AG09309 (cell line): ENCODE measurements at regions not wholly inside any gene's neighbourhood (a gene's known extent, or its start where the extent isn't known, plus 50 kb on each side); places are given as distances from the start of the nearest gene placed in this dataset.

Experiments
- DNase-seq: peaks from one replicate; pipeline ENCODE4 v3.0.0-alpha.2; 2010; ENCODE audit warnings: low read depth
- H3K4me3 ChIP-seq: 2 replicates; pipeline ENCODE4 v1.5.1; 2011; ENCODE audit warnings: mild to moderate bottlenecking, low read depth, low read length, moderate library complexity; ENCODE audit not compliant: control insufficient read depth
- TF ChIP-seq, protein P1 (sequence below): IDR thresholded peaks from 2 replicates; pipeline ENCODE4 v1.5.1; 2011; ENCODE audit warnings: mild to moderate bottlenecking, low read depth, low read length, inconsistent platforms; ENCODE audit not compliant: insufficient read depth, control insufficient read depth; ENCODE audit errors: missing control alignments

DNA sequence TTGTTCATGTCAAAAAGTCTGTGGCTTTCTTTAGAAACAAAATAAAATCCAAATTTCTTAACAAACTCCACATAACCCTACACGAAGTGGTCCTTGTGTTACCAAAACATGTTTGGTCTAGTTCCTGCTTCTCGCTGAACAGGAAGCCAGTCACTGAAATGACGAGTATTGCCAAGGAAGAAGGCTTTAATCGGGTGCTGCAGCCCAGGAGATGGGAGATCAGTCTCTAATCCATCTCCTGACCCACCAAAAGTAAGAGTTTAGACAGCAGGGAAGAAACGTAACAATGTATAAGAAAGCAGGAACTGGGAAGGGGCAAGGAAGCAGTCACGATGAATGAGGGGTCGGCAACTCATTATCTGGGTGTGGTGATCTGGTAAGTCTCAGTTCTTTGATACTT lies 144.6 kb upstream of the MAP9 start:
- H3K4me3 ChIP-seq = no peak overlapping the region
- TF ChIP-seq, protein P1, sequence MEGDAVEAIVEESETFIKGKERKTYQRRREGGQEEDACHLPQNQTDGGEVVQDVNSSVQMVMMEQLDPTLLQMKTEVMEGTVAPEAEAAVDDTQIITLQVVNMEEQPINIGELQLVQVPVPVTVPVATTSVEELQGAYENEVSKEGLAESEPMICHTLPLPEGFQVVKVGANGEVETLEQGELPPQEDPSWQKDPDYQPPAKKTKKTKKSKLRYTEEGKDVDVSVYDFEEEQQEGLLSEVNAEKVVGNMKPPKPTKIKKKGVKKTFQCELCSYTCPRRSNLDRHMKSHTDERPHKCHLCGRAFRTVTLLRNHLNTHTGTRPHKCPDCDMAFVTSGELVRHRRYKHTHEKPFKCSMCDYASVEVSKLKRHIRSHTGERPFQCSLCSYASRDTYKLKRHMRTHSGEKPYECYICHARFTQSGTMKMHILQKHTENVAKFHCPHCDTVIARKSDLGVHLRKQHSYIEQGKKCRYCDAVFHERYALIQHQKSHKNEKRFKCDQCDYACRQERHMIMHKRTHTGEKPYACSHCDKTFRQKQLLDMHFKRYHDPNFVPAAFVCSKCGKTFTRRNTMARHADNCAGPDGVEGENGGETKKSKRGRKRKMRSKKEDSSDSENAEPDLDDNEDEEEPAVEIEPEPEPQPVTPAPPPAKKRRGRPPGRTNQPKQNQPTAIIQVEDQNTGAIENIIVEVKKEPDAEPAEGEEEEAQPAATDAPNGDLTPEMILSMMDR = no peak
- DNase-seq = no peak

DNA sequence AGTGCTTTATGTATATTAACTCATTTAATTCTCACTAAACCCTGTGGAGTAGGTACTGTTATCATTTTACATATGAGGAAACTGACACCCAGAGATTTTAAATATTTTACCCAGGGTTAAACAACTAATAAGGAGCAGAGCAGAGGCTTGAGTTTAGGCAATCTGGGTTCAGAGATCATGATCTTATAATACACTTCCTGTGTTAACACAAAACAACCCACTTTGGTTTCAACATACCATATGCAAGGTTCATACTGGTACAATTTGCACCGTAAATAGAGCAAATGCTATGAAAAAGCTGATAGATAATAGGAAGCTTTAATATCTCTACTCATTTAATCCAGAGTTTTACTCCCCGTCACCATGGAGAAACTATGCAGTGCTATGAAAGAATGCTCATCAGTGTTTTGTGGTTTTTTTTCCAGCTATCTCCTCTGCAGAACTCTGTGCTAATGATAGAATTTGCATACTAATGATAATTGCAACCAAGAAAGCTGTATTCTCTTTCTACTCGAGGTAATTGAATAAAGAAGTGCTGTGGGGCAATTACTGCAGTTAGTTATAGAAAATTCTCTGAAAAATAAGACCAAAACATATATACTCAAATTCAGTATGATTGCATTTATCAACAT lies 138.8 kb upstream of the MAP9 start:
- TF ChIP-seq, protein P1 = no peak
- no peak overlapping the region for H3K4me3 ChIP-seq
- no peak for DNase-seq

DNA sequence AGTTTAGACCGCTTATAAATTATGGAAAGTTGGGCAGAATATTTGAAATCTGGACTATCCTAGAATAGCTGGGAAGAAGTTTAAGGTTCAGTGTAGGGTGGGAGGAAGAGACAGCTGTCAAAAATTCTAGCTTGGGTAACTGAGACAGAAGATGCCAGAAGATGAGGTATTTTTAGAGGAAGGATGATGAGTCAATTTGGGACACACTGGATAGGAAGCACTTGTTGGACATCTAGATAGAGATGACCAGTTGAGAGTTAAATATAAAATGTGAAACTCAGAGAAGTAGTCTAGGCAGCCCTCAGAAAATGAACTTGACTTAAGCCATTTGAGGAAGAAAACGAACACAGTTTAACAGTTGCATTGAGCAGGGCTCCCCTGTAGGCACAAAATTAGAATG lies 137.9 kb upstream of the MAP9 start:
- DNase-seq = no peak
- H3K4me3 ChIP-seq = no peak overlapping the region
- TF ChIP-seq, protein P1 = no peak

DNA sequence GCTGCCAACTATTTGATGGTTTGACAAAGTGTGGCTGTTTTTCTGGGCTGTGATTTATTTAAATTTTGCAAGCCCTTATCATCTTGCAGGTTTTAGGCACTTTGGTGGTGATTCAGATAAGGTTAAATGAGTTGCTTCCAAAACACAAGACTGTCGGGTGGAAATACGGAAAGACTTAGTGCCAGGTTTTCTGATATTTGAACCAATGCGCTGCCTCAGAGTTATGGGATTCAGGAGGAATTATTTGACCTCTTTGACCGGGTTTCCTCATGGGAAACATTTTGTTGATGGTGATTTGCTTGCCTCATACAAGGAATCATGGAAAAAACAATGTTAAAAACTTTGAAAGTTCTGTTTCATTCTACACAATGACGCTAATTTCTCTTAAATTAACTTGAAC lies 136.1 kb upstream of the MAP9 start:
- TF ChIP-seq, protein P1 = no peak
- DNase-seq = no peak
- H3K4me3 ChIP-seq = no peak overlapping the region

DNA sequence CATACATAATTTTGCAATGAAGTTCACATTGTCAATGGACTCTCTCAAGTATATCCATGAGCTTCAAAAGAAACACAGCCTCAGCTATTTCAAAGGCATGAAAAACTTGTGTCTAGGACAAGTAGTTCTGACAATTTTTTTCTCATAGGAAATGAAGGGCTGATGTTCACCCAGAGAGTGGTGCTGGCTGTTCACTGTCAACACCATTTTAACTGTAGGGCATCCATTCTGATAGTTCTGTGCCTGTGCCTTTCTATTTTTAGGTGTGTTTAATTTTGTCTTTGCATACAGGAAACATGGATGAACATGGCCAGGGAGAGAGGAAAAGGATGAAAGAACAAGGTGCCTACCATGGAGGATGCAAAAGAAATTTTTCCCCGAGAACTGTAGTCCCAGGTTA lies 135.3 kb upstream of the MAP9 start:
- no peak overlapping the region for H3K4me3 ChIP-seq
- no peak for DNase-seq
- TF ChIP-seq, protein P1 = no peak

DNA sequence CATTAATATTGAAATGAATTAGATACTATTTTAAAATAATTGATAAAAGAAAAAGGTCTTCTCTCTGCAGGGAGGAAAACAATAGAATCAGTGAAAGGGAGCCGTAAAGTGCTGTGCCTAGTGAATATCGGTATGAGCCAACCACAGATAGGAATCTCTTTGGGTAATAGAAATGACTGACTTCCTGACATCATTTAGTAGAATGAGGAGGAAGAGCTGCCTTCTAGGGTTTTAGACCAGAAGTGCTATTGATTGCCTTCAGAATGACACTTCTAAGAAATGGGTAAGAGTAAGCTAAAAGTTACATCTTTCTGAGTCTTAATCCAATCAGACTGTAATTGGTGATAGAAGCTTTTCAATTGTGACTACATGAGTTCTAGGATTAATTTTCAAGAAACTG lies 134.0 kb upstream of the MAP9 start:
- TF ChIP-seq, protein P1 = no peak
- no peak for DNase-seq
- H3K4me3 ChIP-seq = no peak overlapping the region

DNA sequence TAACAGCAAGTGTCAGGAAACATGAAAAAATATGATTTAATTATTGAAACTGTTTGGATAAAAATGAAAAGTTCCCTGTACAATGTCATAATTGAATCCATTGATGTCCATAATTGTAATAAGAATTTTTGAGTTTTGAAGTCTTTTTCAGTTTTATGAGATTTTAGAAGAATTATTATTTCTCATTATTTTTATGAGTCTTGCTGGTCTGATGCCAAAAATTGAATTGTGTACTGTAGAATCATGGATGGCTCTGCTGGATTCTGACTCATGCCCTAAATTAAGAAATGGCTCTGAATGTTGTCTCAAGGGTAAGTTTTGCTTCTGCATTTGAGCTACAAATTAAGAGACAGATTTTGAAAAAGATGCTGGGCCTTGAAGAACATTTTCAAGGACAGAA lies 132.8 kb upstream of the MAP9 start:
- DNase-seq = no peak
- TF ChIP-seq, protein P1 = no peak
- no peak overlapping the region for H3K4me3 ChIP-seq
